ENCODE measurements at regions not wholly inside any gene's neighbourhood (a gene's known extent, or its start where the extent isn't known, plus 50 kb on each side); places are given as distances from the start of the nearest gene placed in this dataset.

GRCh38 chr21:35244514-35244913, 195.4 kb upstream of the RUNX1 start:
- no peak for DNase-seq
- Histone ChIP-seq H3K27me3 (ENCODE audit: control insufficient read depth, insufficient read depth, low read length) (no peaks in the 10 kb centered on the region), H3K4me1 (ENCODE audit: control insufficient read depth, insufficient read depth, low read length) (peaks cover 7% of the 10 kb centered on the region), H3K27ac (ENCODE audit: low read length) (no peak overlapping the region), H3K4me3 (ENCODE audit: low read length) (no peak overlapping the region), H3K9me3 (replicated peaks; ENCODE audit: control insufficient read depth, low read depth, low read length) (no peaks in the 10 kb centered on the region), H3K36me3 (ENCODE audit: control insufficient read depth, insufficient read depth, low read length) (no peaks in the 10 kb centered on the region)
- no CpG with 5 or more reads among the region's 4 CpGs for WGBS (ENCODE audit: insufficient coverage)

- DNase-seq: no peak
- H3K4me3 ChIP-seq (ENCODE audit: low read length): no peak overlapping the region
- peaks cover 8% of the 10 kb centered on the region for H3K4me1 ChIP-seq (ENCODE audit: control insufficient read depth, insufficient read depth, low read length)
- no CpG with 5 or more reads among the region's 4 CpGs for WGBS (ENCODE audit: insufficient coverage)
- no peak overlapping the region for H3K27ac ChIP-seq (ENCODE audit: low read length)
- H3K9me3 ChIP-seq (replicated peaks; ENCODE audit: control insufficient read depth, low read depth, low read length): no peaks in the 10 kb centered on the region
- H3K36me3 ChIP-seq (ENCODE audit: control insufficient read depth, insufficient read depth, low read length): no peaks in the 10 kb centered on the region
- H3K27me3 ChIP-seq (ENCODE audit: control insufficient read depth, insufficient read depth, low read length): no peaks in the 10 kb centered on the region
Measured at GRCh38 chr21:35243171-35243570, 194.1 kb upstream of the RUNX1 start.

GRCh38 chr21:35239811-35240219, 190.7 kb upstream of the RUNX1 start:
- no peak overlapping the region for H3K4me3 ChIP-seq (ENCODE audit: low read length)

GRCh38 chr21:35238119-35238518, 189.0 kb upstream of the RUNX1 start:
- Histone ChIP-seq H3K27me3 (ENCODE audit: control insufficient read depth, insufficient read depth, low read length) (no peaks in the 10 kb centered on the region), H3K9me3 (replicated peaks; ENCODE audit: control insufficient read depth, low read depth, low read length) (no peaks in the 10 kb centered on the region), H3K4me3 (ENCODE audit: low read length) (no peak overlapping the region), H3K4me1 (ENCODE audit: control insufficient read depth, insufficient read depth, low read length) (peaks cover 8% of the 10 kb centered on the region), H3K36me3 (ENCODE audit: control insufficient read depth, insufficient read depth, low read length) (no peaks in the 10 kb centered on the region), H3K27ac (ENCODE audit: low read length) (no peak overlapping the region)
- WGBS (ENCODE audit: insufficient coverage): 96% methylated on average over 2 of the region's 2 CpGs
- DNase-seq: no peak

More at GRCh38 chr21:35239811-35240219, 190.7 kb upstream of the RUNX1 start:
- H3K27me3 ChIP-seq (ENCODE audit: control insufficient read depth, insufficient read depth, low read length): no peaks in the 10 kb centered on the region
- peak; percentile 40 for DNase-seq
- H3K27ac ChIP-seq (ENCODE audit: low read length): peak overlapping the region; percentile 10
- peaks cover 8% of the 10 kb centered on the region for H3K4me1 ChIP-seq (ENCODE audit: control insufficient read depth, insufficient read depth, low read length)
- 23% methylated on average over 5 of the region's 9 CpGs for WGBS (ENCODE audit: insufficient coverage)
- H3K9me3 ChIP-seq (replicated peaks; ENCODE audit: control insufficient read depth, low read depth, low read length): no peaks in the 10 kb centered on the region
- no peaks in the 10 kb centered on the region for H3K36me3 ChIP-seq (ENCODE audit: control insufficient read depth, insufficient read depth, low read length)

- no peak overlapping the region for H3K4me3 ChIP-seq (ENCODE audit: low read length)
- WGBS (ENCODE audit: insufficient coverage): 82% methylated on average over 2 of the region's 2 CpGs
- H3K27me3 ChIP-seq (ENCODE audit: control insufficient read depth, insufficient read depth, low read length): no peaks in the 10 kb centered on the region
- H3K36me3 ChIP-seq (ENCODE audit: control insufficient read depth, insufficient read depth, low read length): no peaks in the 10 kb centered on the region
- DNase-seq: no peak
- H3K9me3 ChIP-seq (replicated peaks; ENCODE audit: control insufficient read depth, low read depth, low read length): no peaks in the 10 kb centered on the region
- H3K4me1 ChIP-seq (ENCODE audit: control insufficient read depth, insufficient read depth, low read length): peaks cover 8% of the 10 kb centered on the region
- no peak overlapping the region for H3K27ac ChIP-seq (ENCODE audit: low read length)
Measured at GRCh38 chr21:35237287-35237686, 188.2 kb upstream of the RUNX1 start.

GRCh38 chr21:35236090-35236489, 187.0 kb upstream of the RUNX1 start:
- Histone ChIP-seq H3K9me3 (replicated peaks; ENCODE audit: control insufficient read depth, low read depth, low read length) (no peaks in the 10 kb centered on the region), H3K27me3 (ENCODE audit: control insufficient read depth, insufficient read depth, low read length) (no peaks in the 10 kb centered on the region), H3K36me3 (ENCODE audit: control insufficient read depth, insufficient read depth, low read length) (no peaks in the 10 kb centered on the region), H3K4me3 (ENCODE audit: low read length) (no peak overlapping the region), H3K4me1 (ENCODE audit: control insufficient read depth, insufficient read depth, low read length) (peaks cover 8% of the 10 kb centered on the region), H3K27ac (ENCODE audit: low read length) (no peak overlapping the region)
- DNase-seq: no peak
- WGBS (ENCODE audit: insufficient coverage): no CpG with 5 or more reads among the region's 1 CpG

- Histone ChIP-seq H3K4me1 (ENCODE audit: control insufficient read depth, insufficient read depth, low read length) (peaks cover 3% of the 10 kb centered on the region), H3K27ac (ENCODE audit: low read length) (no peak overlapping the region), H3K27me3 (ENCODE audit: control insufficient read depth, insufficient read depth, low read length) (no peaks in the 10 kb centered on the region), H3K36me3 (ENCODE audit: control insufficient read depth, insufficient read depth, low read length) (no peaks in the 10 kb centered on the region), H3K4me3 (ENCODE audit: low read length) (no peak overlapping the region), H3K9me3 (replicated peaks; ENCODE audit: control insufficient read depth, low read depth, low read length) (no peaks in the 10 kb centered on the region)
- DNase-seq: no peak
- no CpG with 5 or more reads among the region's 5 CpGs for WGBS (ENCODE audit: insufficient coverage)
Measured at GRCh38 chr21:35234725-35235124, 185.6 kb upstream of the RUNX1 start.

- H3K9me3 ChIP-seq (replicated peaks; ENCODE audit: control insufficient read depth, low read depth, low read length): no peaks in the 10 kb centered on the region
- no CpG with 5 or more reads among the region's 3 CpGs for WGBS (ENCODE audit: insufficient coverage)
- no peak for DNase-seq
- H3K4me1 ChIP-seq (ENCODE audit: control insufficient read depth, insufficient read depth, low read length): no peaks in the 10 kb centered on the region
- H3K27ac ChIP-seq (ENCODE audit: low read length): no peak overlapping the region
- no peaks in the 10 kb centered on the region for H3K27me3 ChIP-seq (ENCODE audit: control insufficient read depth, insufficient read depth, low read length)
- H3K36me3 ChIP-seq (ENCODE audit: control insufficient read depth, insufficient read depth, low read length): no peaks in the 10 kb centered on the region
- H3K4me3 ChIP-seq (ENCODE audit: low read length): no peak overlapping the region
Measured at GRCh38 chr21:35233756-35234155, 184.7 kb upstream of the RUNX1 start.

- DNase-seq: no peak
- Histone ChIP-seq H3K36me3 (ENCODE audit: control insufficient read depth, insufficient read depth, low read length) (no peaks in the 10 kb centered on the region), H3K4me3 (ENCODE audit: low read length) (no peak overlapping the region), H3K9me3 (replicated peaks; ENCODE audit: control insufficient read depth, low read depth, low read length) (no peaks in the 10 kb centered on the region), H3K27me3 (ENCODE audit: control insufficient read depth, insufficient read depth, low read length) (no peaks in the 10 kb centered on the region), H3K4me1 (ENCODE audit: control insufficient read depth, insufficient read depth, low read length) (peaks cover 5% of the 10 kb centered on the region), H3K27ac (ENCODE audit: low read length) (no peak overlapping the region)
- 49% methylated on average over 8 of the region's 11 CpGs for WGBS (ENCODE audit: insufficient coverage)
Measured at GRCh38 chr21:35232545-35233176, 183.6 kb upstream of the RUNX1 start.

- Histone ChIP-seq H3K36me3 (ENCODE audit: control insufficient read depth, insufficient read depth, low read length) (no peaks in the 10 kb centered on the region), H3K4me3 (ENCODE audit: low read length) (no peak overlapping the region), H3K4me1 (ENCODE audit: control insufficient read depth, insufficient read depth, low read length) (peaks cover 21% of the 10 kb centered on the region), H3K9me3 (replicated peaks; ENCODE audit: control insufficient read depth, low read depth, low read length) (no peaks in the 10 kb centered on the region), H3K27ac (ENCODE audit: low read length) (no peak overlapping the region), H3K27me3 (ENCODE audit: control insufficient read depth, insufficient read depth, low read length) (no peaks in the 10 kb centered on the region)
- WGBS (ENCODE audit: insufficient coverage): no CpG with 5 or more reads among the region's 2 CpGs
- DNase-seq: no peak
Measured at GRCh38 chr21:35231090-35231489, 182.0 kb upstream of the RUNX1 start.

- DNase-seq: no peak
- Histone ChIP-seq H3K4me1 (ENCODE audit: control insufficient read depth, insufficient read depth, low read length) (peaks cover 26% of the 10 kb centered on the region), H3K27me3 (ENCODE audit: control insufficient read depth, insufficient read depth, low read length) (no peaks in the 10 kb centered on the region), H3K4me3 (ENCODE audit: low read length) (no peak overlapping the region), H3K27ac (ENCODE audit: low read length) (no peak overlapping the region), H3K9me3 (replicated peaks; ENCODE audit: control insufficient read depth, low read depth, low read length) (no peaks in the 10 kb centered on the region), H3K36me3 (ENCODE audit: control insufficient read depth, insufficient read depth, low read length) (no peaks in the 10 kb centered on the region)
- no CpG with 5 or more reads among the region's 3 CpGs for WGBS (ENCODE audit: insufficient coverage)
Measured at GRCh38 chr21:35229290-35229689, 180.2 kb upstream of the RUNX1 start.
